GM23248 (cell line): ENCODE measurements at regions not wholly inside any gene's neighbourhood (a gene's known extent, or its start where the extent isn't known, plus 50 kb on each side); places are given as distances from the start of the nearest gene placed in this dataset.

Source experiments
- EZH2 ChIP-seq: fragments of 200-600 bp; sonication (generic); IDR thresholded peaks from 2 replicates; pipeline ENCODE4 v1.6.1; 2018; ENCODE audit warnings: antibody characterized with exemption, mild to moderate bottlenecking; ENCODE audit not compliant: insufficient read depth, poor library complexity, severe bottlenecking
- EZH2phosphoT487 ChIP-seq: fragments of 200-600 bp; sonication (generic); IDR thresholded peaks from 2 replicates; pipeline ENCODE4 v1.6.1; 2018; ENCODE audit warnings: antibody characterized with exemption, moderate library complexity, mild to moderate bottlenecking, low read depth; ENCODE audit not compliant: insufficient read depth

DNA sequence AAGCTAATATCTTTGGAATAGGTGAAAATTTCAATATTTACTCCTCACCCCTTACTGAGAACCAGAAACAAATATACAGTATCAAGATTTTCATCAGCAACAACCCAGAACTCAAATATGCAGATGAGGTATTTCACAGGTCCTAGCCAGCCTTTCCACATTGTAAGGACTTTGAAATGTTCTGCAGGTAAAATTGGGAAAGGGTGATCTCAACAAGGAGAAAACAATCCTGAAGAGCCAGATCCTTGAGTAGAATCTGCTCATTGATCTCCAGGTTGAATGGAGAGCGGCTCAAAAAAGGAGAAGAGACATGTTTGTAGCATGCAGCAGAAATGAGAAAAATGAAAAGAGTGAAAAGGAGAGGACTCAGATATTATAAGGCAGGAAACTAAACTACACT is 493.3 kb upstream of the NAALADL2 start:
- TF ChIP-seq EZH2 (no peak), EZH2phosphoT487 (no peak)
